ENCODE measurements at regions not wholly inside any gene's neighbourhood (a gene's known extent, or its start where the extent isn't known, plus 50 kb on each side); places are given as distances from the start of the nearest gene placed in this dataset.

GRCh38 chr7:13153266-13153665 is 465.8 kb downstream of the ARL4A start:
- TF ChIP-seq CTCF (IDR thresholded peaks at IDR 0.05 in 2 of 3, conservative IDR thresholded peaks at IDR 0.05 in 1 of 3; ENCODE audit: control insufficient read depth in 2 of 3, extremely low read depth in 1 of 3, insufficient read depth in 1 of 3, low read depth in 3 of 3, low read length in 3 of 3) (no peak), ZBTB33 (IDR thresholded peaks at IDR 0.05) (no peak), KAT2A (conservative IDR thresholded peaks at IDR 0.05; ENCODE audit: control insufficient read depth, low read depth, low read length) (no peak), ZNF274 (IDR thresholded peaks at IDR 0.05; ENCODE audit: insufficient read depth, insufficient read length) (no peak), DPF2 (IDR thresholded peaks at IDR 0.05) (no peak), GABPA (IDR thresholded peaks at IDR 0.05; ENCODE audit: low read depth) (no peak)

Measured in GM12878 (cell line).